GM03348 (cell line): ENCODE measurements at regions not wholly inside any gene's neighbourhood (a gene's known extent, or its start where the extent isn't known, plus 50 kb on each side); places are given as distances from the start of the nearest gene placed in this dataset.
"Not testable (repeated sequence)": the region's sequence is repeated elsewhere in the genome, so short reads cannot be mapped to it uniquely, and the experiment has no call there.

Experiments
- DNase-seq: peaks from one replicate; pipeline ENCODE4 v3.0.0; 2012; ENCODE audit warnings: low spot score

GRCh38 chr12:89227774-89228173 is 124.5 kb downstream of the DUSP6 start:
- DNase-seq: no peak

- peak; percentile 80 for DNase-seq
Measured at GRCh38 chr12:89225808-89226411, 126.4 kb downstream of the DUSP6 start.

- DNase-seq: peak; percentile 37
Measured at GRCh38 chr12:89225401-89225800, 126.9 kb downstream of the DUSP6 start.

GRCh38 chr12:89222580-89222979 is 129.7 kb downstream of the DUSP6 start:
- not testable (repeated sequence) for DNase-seq

- no peak for DNase-seq
Measured at GRCh38 chr12:89217472-89217871, 134.8 kb downstream of the DUSP6 start.

- no peak for DNase-seq
Measured at GRCh38 chr12:89216211-89216952, 135.9 kb downstream of the DUSP6 start.

- DNase-seq: no peak
Measured at GRCh38 chr12:89215196-89215595, 137.1 kb downstream of the DUSP6 start.

- DNase-seq: no peak
Measured at GRCh38 chr12:89213747-89214146, 138.6 kb downstream of the DUSP6 start.

- no peak for DNase-seq
Measured at GRCh38 chr12:89213139-89213538, 139.2 kb downstream of the DUSP6 start.

- peak; percentile 6 for DNase-seq
Measured at GRCh38 chr12:89212339-89212771, 139.9 kb downstream of the DUSP6 start.

- DNase-seq: peak; percentile 33
Measured at GRCh38 chr12:89211456-89211855, 140.8 kb downstream of the DUSP6 start.

GRCh38 chr12:89210277-89210676 is 142.0 kb downstream of the DUSP6 start:
- no peak for DNase-seq

GRCh38 chr12:89208661-89209096 is 143.6 kb downstream of the DUSP6 start:
- peak; percentile 6 for DNase-seq

- DNase-seq: no peak
Measured at GRCh38 chr12:89206390-89206789, 145.9 kb downstream of the DUSP6 start.

- DNase-seq: no peak
Measured at GRCh38 chr12:89205517-89205916, 146.8 kb downstream of the DUSP6 start.

GRCh38 chr12:89203144-89203543 is 149.2 kb downstream of the DUSP6 start:
- no peak for DNase-seq

GRCh38 chr12:89200217-89200616 is 152.1 kb downstream of the DUSP6 start:
- no peak for DNase-seq

GRCh38 chr12:89195470-89195869 is 156.8 kb downstream of the DUSP6 start:
- no peak for DNase-seq

GRCh38 chr12:89194683-89195082 is 157.6 kb downstream of the DUSP6 start:
- no peak for DNase-seq

- DNase-seq: no peak
Measured at GRCh38 chr12:89192429-89192828, 159.9 kb downstream of the DUSP6 start.

- not testable (repeated sequence) for DNase-seq
Measured at GRCh38 chr12:89191597-89191996, 160.7 kb downstream of the DUSP6 start.

- no peak for DNase-seq
Measured at GRCh38 chr12:89189448-89189847, 162.9 kb downstream of the DUSP6 start.

- DNase-seq: no peak
Measured at GRCh38 chr12:89187507-89187906, 164.8 kb downstream of the DUSP6 start.

GRCh38 chr12:89185889-89186288 is 166.4 kb downstream of the DUSP6 start:
- DNase-seq: no peak
